ENCODE measurements at regions not wholly inside any gene's neighbourhood (a gene's known extent, or its start where the extent isn't known, plus 50 kb on each side); places are given as distances from the start of the nearest gene placed in this dataset.
"Not testable (repeated sequence)": the region's sequence is repeated elsewhere in the genome, so short reads cannot be mapped to it uniquely, and the experiment has no call there.

DNA sequence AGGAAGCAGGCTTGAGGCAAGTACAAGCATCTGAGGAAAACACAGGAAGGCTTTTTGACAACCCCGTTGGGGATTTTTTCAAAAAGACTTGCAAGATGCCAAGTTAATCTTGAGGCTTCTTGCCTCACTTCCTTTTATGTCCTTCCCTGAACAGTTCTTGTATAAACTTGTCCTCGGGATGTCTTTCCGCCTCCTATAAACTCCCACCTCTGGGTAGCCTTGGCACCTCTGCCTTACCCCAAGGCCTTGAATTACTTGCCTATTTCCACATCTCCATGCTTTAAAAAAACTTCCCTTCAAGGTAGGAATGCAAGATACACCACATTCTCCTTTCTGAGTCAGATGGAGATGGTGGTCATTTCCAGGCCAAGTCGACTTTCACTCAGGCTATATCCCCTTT lies 106.4 kb upstream of the RBBP8 start:
- Histone ChIP-seq H3K36me3 (no peaks in the 10 kb centered on the region), H3K4me1 (peaks cover 6% of the 10 kb centered on the region), H3K27me3 (no peaks in the 10 kb centered on the region), H3K9me3 (no peaks in the 10 kb centered on the region), H3K27ac (peak overlapping the region; percentile 55), H3K4me3 (no peak overlapping the region)
- TF ChIP-seq POLR2AphosphoS5 (IDR thresholded peaks at IDR 0.05), result peak in 1 of 3 donors; percentile 29
- TF ChIP-seq, protein P1, sequence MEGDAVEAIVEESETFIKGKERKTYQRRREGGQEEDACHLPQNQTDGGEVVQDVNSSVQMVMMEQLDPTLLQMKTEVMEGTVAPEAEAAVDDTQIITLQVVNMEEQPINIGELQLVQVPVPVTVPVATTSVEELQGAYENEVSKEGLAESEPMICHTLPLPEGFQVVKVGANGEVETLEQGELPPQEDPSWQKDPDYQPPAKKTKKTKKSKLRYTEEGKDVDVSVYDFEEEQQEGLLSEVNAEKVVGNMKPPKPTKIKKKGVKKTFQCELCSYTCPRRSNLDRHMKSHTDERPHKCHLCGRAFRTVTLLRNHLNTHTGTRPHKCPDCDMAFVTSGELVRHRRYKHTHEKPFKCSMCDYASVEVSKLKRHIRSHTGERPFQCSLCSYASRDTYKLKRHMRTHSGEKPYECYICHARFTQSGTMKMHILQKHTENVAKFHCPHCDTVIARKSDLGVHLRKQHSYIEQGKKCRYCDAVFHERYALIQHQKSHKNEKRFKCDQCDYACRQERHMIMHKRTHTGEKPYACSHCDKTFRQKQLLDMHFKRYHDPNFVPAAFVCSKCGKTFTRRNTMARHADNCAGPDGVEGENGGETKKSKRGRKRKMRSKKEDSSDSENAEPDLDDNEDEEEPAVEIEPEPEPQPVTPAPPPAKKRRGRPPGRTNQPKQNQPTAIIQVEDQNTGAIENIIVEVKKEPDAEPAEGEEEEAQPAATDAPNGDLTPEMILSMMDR (IDR thresholded peaks at IDR 0.05), result no peak
- DNase-seq (ENCODE audit: low spot score in 2 of 2), result no peak
- WGBS, result 47% methylated on average over 4 of the region's 4 CpGs

DNA sequence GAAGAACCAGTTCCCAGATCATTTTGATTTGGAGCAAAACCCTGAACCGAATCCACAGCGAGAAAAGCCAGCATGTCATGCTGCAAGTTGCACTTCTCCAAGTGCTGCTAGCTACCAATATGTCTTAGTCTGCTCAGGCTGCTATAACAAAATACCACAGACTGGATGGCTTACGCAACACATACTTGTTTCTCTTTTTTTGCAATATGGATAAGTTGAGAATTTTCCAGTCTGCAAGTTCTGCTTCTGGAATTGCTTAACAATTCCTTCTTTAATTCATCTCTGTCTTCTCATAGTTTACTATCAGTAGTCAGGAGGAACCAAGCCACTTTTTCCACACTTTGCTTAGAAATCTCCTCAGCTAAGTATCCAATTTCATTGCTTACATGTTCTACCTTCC lies 105.9 kb upstream of the RBBP8 start:
- 56% methylated on average over 3 of the region's 3 CpGs for WGBS
- peak overlapping the region; percentile 55 for H3K27ac ChIP-seq
- H3K27me3 ChIP-seq, result no peaks in the 10 kb centered on the region
- TF ChIP-seq, protein P1 (IDR thresholded peaks at IDR 0.05), result no peak
- TF ChIP-seq EP300 (IDR thresholded peaks at IDR 0.05) (no peak), POLR2A (IDR thresholded peaks at IDR 0.05) (no peak)
- H3K36me3 ChIP-seq, result no peaks in the 10 kb centered on the region
- DNase-seq (ENCODE audit: low spot score in 2 of 2), result no peak
- H3K4me3 ChIP-seq, result no peak overlapping the region
- H3K9me3 ChIP-seq, result no peaks in the 10 kb centered on the region
- peaks cover 6% of the 10 kb centered on the region for H3K4me1 ChIP-seq

DNA sequence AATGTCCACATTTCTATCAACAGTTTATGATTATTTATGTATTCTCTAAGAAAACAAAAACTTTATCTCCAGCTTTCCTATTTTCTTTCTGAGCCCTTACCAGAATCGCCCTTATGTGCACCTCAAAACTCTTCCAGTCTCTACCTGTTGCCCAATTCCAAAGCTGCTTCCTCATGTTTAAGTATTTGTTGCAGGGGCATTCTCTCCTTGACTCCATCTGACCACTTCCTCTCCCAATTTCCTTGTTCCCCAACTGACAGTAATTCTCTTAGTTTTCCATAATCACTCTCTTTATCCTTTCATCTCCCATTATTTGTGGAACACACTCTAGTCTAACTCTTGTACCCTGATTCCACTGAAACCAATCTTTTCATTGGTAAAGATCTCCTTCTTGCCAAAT lies 105.4 kb upstream of the RBBP8 start:
- no peak overlapping the region for H3K4me3 ChIP-seq
- H3K27ac ChIP-seq, result peak overlapping the region; percentile 55
- WGBS, result 97% methylated on average over 1 of the region's 1 CpG
- peaks cover 6% of the 10 kb centered on the region for H3K4me1 ChIP-seq
- no peaks in the 10 kb centered on the region for H3K27me3 ChIP-seq
- no peaks in the 10 kb centered on the region for H3K36me3 ChIP-seq
- TF ChIP-seq EP300 (IDR thresholded peaks at IDR 0.05) (no peak), POLR2AphosphoS5 (IDR thresholded peaks at IDR 0.05) (no peak), POLR2A (IDR thresholded peaks at IDR 0.05) (no peak)
- TF ChIP-seq, protein P1 (IDR thresholded peaks at IDR 0.05), result no peak
- no peaks in the 10 kb centered on the region for H3K9me3 ChIP-seq
- no peak for DNase-seq (ENCODE audit: low spot score in 2 of 2)

DNA sequence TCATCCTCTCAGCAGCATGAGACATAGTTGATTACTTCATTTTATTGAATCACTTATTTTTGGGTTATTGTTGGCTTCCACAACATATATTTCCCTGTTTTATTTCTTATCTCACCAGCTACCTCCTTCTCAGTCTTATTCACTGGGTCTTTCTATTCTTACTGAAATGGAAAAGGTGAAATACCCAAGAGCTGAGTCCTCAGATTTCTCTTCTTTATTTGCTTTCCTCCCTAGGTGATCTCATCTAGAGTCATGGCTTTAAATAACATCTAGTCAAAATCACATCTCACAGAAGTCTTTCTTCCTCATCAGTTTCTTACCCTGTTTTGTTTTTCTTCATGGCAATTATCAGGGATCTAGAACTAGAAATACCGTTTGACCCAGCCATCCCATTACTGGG lies 105.0 kb upstream of the RBBP8 start:
- Histone ChIP-seq H3K27ac (no peak overlapping the region), H3K4me3 (no peak overlapping the region), H3K9me3 (no peaks in the 10 kb centered on the region), H3K27me3 (no peaks in the 10 kb centered on the region), H3K36me3 (no peaks in the 10 kb centered on the region), H3K4me1 (peaks cover 6% of the 10 kb centered on the region)
- DNase-seq (ENCODE audit: low spot score in 2 of 2), result no peak
- TF ChIP-seq POLR2A (IDR thresholded peaks at IDR 0.05) (no peak), EP300 (IDR thresholded peaks at IDR 0.05) (no peak), POLR2AphosphoS5 (IDR thresholded peaks at IDR 0.05) (no peak)
- TF ChIP-seq, protein P1 (IDR thresholded peaks at IDR 0.05), result no peak
- 60% methylated on average over 1 of the region's 1 CpG for WGBS

DNA sequence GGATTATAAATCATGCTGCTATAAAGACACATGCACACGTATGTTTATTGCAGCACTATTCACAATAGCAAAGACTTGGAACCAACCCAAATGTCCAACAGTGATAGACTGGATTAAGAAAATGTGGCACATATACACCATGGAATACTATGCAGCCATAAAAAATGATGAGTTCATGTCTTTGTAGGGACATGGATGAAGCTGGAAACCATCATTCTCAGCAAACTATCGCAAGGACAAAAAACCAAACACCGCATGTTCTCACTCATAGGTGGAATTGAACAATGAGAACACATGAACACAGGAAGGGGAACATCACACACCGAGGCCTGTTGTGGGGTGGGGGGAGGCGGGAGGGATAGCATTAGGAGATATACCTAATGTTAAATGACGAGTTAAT lies 104.5 kb upstream of the RBBP8 start:
- H3K27ac ChIP-seq; H3K4me1 ChIP-seq; H3K4me3 ChIP-seq; H3K36me3 ChIP-seq; DNase-seq (ENCODE audit: low spot score in 2 of 2); H3K9me3 ChIP-seq; H3K27me3 ChIP-seq: not testable (repeated sequence)
- 87% methylated on average over 6 of the region's 6 CpGs for WGBS

DNA sequence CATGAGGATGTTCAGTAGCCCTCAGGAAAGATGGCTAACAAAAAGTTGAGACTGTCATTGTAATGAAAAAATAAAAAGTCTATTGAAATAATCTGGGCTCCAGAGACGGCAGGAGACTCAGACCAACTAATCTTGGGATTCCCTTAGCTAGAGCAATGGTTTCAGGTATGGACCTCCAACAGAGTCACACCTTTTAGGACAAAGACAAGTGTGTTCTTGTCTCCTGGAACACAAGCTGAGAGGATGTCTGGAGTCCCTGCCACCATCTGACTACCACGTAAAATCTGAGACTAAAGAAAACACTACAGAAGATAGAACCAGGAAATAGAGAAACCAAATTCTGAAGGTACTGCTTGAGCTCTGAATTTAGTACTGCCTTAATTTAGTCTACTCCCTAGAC lies 103.3 kb upstream of the RBBP8 start:
- H3K4me1 ChIP-seq, result peaks cover 6% of the 10 kb centered on the region
- DNase-seq (ENCODE audit: low spot score in 2 of 2), result no peak
- WGBS, result 66% methylated on average over 2 of the region's 2 CpGs
- H3K4me3 ChIP-seq, result no peak overlapping the region
- H3K9me3 ChIP-seq, result no peaks in the 10 kb centered on the region
- TF ChIP-seq EP300 (IDR thresholded peaks at IDR 0.05), result no peak
- TF ChIP-seq, protein P1 (IDR thresholded peaks at IDR 0.05), result no peak
- no peak overlapping the region for H3K27ac ChIP-seq
- no peaks in the 10 kb centered on the region for H3K27me3 ChIP-seq
- no peaks in the 10 kb centered on the region for H3K36me3 ChIP-seq

Data from suprapubic skin (tissue), 4 donors.